ENCODE measurements at regions not wholly inside any gene's neighbourhood (a gene's known extent, or its start where the extent isn't known, plus 50 kb on each side); places are given as distances from the start of the nearest gene placed in this dataset.

DNA sequence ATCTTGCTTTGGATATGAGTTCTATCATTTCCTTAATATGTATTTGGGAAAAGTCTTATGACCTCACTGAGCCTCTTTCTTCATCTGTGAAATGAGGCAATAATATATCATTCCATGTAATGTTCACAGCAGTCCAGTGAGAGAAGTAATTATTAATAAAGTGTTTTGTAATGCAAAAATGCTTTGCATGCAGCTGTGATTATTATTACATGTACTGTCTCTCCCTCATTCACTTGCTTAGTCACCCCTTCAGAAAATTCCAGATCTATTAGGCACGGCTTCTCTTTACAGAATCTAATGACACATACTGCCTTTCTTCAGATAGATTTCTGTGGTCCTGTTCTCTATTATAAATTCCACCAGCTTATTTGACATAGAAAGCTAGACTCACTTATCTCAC is 53.5 kb upstream of the FGF13 start:
- DNase-seq (ENCODE audit: low read depth): no peak
- in situ Hi-C loops (cut with HindIII; ENCODE audit: low pct_unique_long_range_greater_than_20kb, low sequenced_read_pairs): no loop called here

DNA sequence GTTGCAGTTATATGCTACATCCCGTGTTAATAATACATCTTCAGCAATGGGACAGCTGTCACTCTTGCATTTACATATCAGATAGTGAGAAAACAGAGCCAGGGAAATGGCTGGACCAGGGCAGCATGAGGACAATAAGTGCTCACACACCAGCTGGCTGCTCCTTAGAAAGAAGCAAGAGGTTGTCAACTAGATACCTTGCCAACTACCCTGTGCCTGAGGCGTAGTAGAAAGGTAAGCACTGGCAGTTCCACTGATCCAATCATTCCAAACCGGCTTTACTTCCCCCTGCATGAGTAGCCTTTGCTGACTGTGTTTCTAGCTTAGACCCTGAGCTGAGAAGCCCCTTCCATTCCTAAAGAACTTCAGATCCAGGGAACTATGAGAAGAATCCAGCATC is 52.2 kb upstream of the FGF13 start:
- no peak for DNase-seq (ENCODE audit: low read depth)
- in situ Hi-C loops (cut with HindIII; ENCODE audit: low pct_unique_long_range_greater_than_20kb, low sequenced_read_pairs): no loop called here

- no peak for DNase-seq (ENCODE audit: low read depth)
- in situ Hi-C loops (cut with HindIII; ENCODE audit: low pct_unique_long_range_greater_than_20kb, low sequenced_read_pairs): no loop called here
Observed at GRCh38 chrX:138761380-138761779, 49.9 kb upstream of the FGF13 start.
